Stimulated activated CD8-positive, alpha-beta memory T cell treated with anti-CD3 and anti-CD28 coated beads, Interleukin-7, amount 100 ng/mL, for 48 hours (primary cell): ENCODE measurements at regions not wholly inside any gene's neighbourhood (a gene's known extent, or its start where the extent isn't known, plus 50 kb on each side); places are given as distances from the start of the nearest gene placed in this dataset.

Experiments used
- DNase-seq, 2 donors: peaks; one replicate each; pipeline ENCODE4 v3.0.0-alpha.2; 2020; ENCODE audit warnings: low read depth in 1 of 2; ENCODE audit errors: extremely low read depth in 1 of 2

GRCh38 chr15:88321271-88321670, 64.7 kb upstream of the NTRK3 start:
- DNase-seq, result no peak

GRCh38 chr15:88316586-88316985, 60.0 kb upstream of the NTRK3 start:
- DNase-seq, result no peak

DNA sequence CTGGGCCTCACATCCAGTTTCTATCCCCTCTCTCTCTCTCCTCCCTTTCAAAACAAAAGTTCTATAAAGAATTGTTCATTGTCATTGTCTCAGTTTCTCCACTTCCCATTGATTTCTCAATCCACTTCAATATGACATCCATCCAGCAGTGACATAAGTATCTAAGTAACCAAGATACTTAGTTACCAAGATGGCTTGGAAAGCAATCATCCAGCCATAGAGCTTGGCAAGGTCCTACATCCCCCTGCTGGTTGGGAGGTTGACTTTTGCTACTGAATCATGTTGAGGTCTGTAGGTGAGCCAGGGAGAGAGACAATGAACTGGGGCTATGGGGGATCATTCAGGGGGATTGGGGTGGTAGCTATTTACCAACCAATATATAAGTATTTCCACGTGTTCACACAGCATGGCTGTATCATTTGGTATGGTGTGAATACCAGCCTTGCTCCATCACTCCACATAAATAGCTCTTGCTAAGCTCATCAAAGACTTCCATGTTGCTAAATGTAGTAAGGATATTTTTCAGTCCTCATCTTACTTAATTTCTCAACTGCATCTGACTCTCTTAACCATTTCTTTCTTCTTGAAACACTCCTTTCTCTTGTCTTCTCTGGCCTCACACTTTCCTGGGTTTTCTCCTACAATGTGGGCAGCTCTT, 58.8 kb upstream of the NTRK3 start:
- no peak for DNase-seq

DNA sequence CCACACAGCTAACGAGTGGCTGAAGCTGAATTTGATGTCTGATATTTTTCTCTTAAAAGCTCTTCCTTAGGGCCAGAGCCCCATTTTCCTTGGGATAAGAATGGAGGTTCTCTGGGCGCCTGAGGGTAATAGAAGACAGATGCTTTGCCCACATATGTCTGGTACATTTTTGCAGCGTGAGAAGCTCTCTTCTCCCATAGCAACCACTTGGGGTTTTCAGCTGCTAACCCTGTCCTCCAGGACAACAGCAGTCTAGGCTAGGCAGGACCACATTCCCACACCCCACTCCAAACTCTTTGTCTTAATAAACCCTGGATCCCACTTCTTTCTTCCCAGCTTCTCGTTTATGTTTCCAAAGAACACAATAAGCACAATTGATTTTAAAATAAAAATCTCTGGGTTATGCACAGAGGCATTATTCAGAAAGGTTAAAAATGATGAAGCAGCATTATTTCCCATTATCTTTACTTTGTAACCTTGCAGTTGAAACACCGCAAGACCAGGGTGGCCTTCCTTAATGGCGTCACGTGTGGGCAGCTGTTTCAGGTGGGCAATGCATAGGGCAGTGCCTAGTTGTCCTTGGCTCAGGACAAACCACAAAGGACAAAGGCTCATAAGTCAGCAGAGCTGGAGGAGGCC, 56.5 kb upstream of the NTRK3 start:
- no peak for DNase-seq

GRCh38 chr15:88309363-88309762, 52.8 kb upstream of the NTRK3 start:
- no peak for DNase-seq

GRCh38 chr15:88307344-88307743, 50.8 kb upstream of the NTRK3 start:
- DNase-seq, result no peak
